Ascending aorta (tissue), 2 donors: ENCODE measurements at regions not wholly inside any gene's neighbourhood (a gene's known extent, or its start where the extent isn't known, plus 50 kb on each side); places are given as distances from the start of the nearest gene placed in this dataset.

Experiments used
- DNase-seq, 2 donors: peaks; one replicate each; pipeline ENCODE4 v3.0.0-alpha.2; 2019; ENCODE audit warnings: low spot score in 2 of 2
- H3K27ac ChIP-seq, 2 donors: fragments of 200-600 bp; sonication (generic); one replicate each; pipeline ENCODE4 v1.5.1; 2016 to 2017; ENCODE audit warnings: mild to moderate bottlenecking in 1 of 2
- H3K27me3 ChIP-seq: fragments of 200-600 bp; sonication (generic); one replicate; pipeline ENCODE4 v1.5.1; 2017
- H3K36me3 ChIP-seq, 2 donors: fragments of 200-600 bp; sonication (generic); one replicate each; pipeline ENCODE4 v1.5.1; 2016
- H3K4me1 ChIP-seq, 2 donors: fragments of 200-600 bp; sonication (generic); one replicate each; pipeline ENCODE4 v1.5.1; 2016 to 2017; ENCODE audit warnings: mild to moderate bottlenecking in 1 of 2
- H3K4me3 ChIP-seq, 2 donors: fragments of 200-600 bp; sonication (generic); one replicate each; pipeline ENCODE4 v1.5.1; 2016 to 2017; ENCODE audit warnings: mild to moderate bottlenecking in 1 of 2
- H3K9me3 ChIP-seq, 2 donors: fragments of 200-600 bp; sonication (generic); one replicate each; pipeline ENCODE4 v1.5.1; 2016
- intact Hi-C: fragments of 100-400 bp; cut with DNase I; formaldehyde crosslinking; loops from one replicate; pipeline ENCODE4 v1.15.1; 2023
- TF ChIP-seq, protein P1 (sequence below), 3 experiments: fragments of 200-600 bp in 2 of 3; fragments of 450-650 bp in 1 of 3; sonication (generic) in 2 of 3; IDR thresholded peaks; one replicate each; pipeline ENCODE4 v1.5.1; 2016 to 2019; ENCODE audit warnings: antibody characterized with exemption in 3 of 3, mild to moderate bottlenecking in 1 of 3, moderate library complexity in 1 of 3

DNA sequence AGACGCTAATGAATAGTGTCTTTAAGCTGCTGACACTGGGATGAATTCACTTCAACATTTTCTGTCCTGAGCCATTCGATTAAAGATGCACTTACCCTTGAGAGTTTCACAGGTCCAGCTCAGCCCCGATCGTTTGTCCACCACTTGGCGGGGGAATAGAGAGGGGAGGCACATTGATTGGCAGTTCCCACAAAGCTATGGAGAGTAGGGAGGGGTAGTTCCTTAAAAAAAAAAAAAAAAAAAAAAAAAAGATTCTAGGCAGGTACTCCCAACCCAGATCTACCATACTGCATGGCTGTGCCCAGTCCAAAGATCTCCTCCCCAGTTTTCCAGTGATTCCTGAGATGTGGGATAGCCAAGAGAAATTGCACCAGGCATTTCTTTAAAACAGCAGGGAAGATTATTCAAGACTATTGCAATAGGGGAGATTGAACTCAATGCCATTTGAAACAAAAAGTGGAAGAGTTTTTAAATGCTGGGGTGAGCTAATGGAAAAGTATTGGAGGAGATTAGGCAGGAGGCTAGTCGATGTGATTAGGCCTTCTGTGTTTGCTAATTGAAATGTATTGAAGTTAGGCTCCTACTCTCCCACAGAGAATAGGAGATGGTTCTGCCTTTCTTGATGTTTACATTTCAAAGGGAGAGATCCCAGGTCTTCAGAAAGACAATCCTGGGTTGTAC is 2217.4 kb upstream of the WWC1 start:
- intact Hi-C loops, result no loop called here
- H3K4me3 ChIP-seq, result no peak overlapping the region

GRCh38 chr5:166074582-166075481 is 2216.6 kb upstream of the WWC1 start:
- no peaks in the 10 kb centered on the region for H3K36me3 ChIP-seq
- H3K9me3 ChIP-seq, result no peaks in the 10 kb centered on the region
- TF ChIP-seq, protein P1, sequence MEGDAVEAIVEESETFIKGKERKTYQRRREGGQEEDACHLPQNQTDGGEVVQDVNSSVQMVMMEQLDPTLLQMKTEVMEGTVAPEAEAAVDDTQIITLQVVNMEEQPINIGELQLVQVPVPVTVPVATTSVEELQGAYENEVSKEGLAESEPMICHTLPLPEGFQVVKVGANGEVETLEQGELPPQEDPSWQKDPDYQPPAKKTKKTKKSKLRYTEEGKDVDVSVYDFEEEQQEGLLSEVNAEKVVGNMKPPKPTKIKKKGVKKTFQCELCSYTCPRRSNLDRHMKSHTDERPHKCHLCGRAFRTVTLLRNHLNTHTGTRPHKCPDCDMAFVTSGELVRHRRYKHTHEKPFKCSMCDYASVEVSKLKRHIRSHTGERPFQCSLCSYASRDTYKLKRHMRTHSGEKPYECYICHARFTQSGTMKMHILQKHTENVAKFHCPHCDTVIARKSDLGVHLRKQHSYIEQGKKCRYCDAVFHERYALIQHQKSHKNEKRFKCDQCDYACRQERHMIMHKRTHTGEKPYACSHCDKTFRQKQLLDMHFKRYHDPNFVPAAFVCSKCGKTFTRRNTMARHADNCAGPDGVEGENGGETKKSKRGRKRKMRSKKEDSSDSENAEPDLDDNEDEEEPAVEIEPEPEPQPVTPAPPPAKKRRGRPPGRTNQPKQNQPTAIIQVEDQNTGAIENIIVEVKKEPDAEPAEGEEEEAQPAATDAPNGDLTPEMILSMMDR (IDR thresholded peaks at IDR 0.05), result no peak
- no peak overlapping the region for H3K4me3 ChIP-seq
- H3K27ac ChIP-seq, result no peak overlapping the region
- intact Hi-C loops, result no loop called here
- H3K4me1 ChIP-seq, result no peaks in the 10 kb centered on the region
- no peaks in the 10 kb centered on the region for H3K27me3 ChIP-seq
- no peak for DNase-seq

More for the DNA sequence above, 2217.4 kb upstream of the WWC1 start:
- TF ChIP-seq, protein P1 (IDR thresholded peaks at IDR 0.05), result no peak
- Histone ChIP-seq H3K27ac (no peak overlapping the region), H3K4me1 (no peaks in the 10 kb centered on the region), H3K36me3 (no peaks in the 10 kb centered on the region), H3K9me3 (no peaks in the 10 kb centered on the region), H3K27me3 (no peaks in the 10 kb centered on the region)
- DNase-seq, result no peak

DNA sequence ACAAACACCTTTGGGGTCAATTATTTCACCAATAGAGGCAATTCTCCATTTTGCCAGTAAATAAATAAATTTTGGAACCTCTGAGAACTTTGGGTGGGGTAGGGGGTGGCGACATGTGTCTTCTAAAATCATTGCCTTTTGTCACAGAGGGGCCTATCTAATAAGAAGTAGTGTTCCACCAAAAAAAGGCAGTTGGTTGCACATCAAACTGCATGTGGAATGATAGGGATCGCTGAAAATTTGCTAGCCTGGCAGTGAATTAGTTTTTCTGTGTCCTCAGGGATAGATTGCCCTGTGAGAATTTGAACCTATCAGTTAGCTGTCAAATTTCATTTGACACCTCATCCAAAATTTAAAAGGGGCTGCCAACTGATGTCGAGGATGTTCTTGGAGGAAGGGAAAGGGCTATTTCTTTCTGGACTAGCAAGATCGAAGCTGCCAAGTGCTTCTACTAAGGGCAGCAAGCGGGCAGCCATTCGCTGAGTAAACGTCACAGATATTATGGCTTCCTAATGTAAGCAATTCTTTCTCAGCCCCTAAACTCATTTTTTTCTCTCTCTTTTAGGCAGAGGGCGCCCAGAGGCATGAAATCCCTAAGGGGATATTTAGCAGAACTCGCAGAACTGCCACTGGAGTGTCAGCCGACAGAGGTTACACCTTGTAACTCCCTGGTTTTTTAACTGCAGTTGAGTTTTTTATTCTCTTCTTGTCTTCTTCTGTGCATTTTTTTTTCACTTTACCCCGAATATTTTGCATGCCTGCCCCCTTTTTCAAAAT is 2208.1 kb upstream of the WWC1 start:
- Histone ChIP-seq H3K36me3 (no peaks in the 10 kb centered on the region), H3K27ac (no peak overlapping the region), H3K4me3 (no peak overlapping the region), H3K4me1 (no peaks in the 10 kb centered on the region), H3K9me3 (no peaks in the 10 kb centered on the region), H3K27me3 (no peaks in the 10 kb centered on the region)
- DNase-seq, result no peak
- TF ChIP-seq, protein P1 (IDR thresholded peaks at IDR 0.05), result no peak
- intact Hi-C loops, result no loop called here

GRCh38 chr5:166086568-166086967 is 2204.9 kb upstream of the WWC1 start:
- Histone ChIP-seq H3K9me3 (no peaks in the 10 kb centered on the region), H3K4me3 (no peak overlapping the region), H3K36me3 (no peaks in the 10 kb centered on the region), H3K4me1 (no peaks in the 10 kb centered on the region), H3K27ac (no peak overlapping the region), H3K27me3 (no peaks in the 10 kb centered on the region)
- intact Hi-C loops, result no loop called here
- DNase-seq, result no peak
- TF ChIP-seq, protein P1 (IDR thresholded peaks at IDR 0.05), result no peak

- no peak for DNase-seq
- no peaks in the 10 kb centered on the region for H3K27me3 ChIP-seq
- TF ChIP-seq, protein P1 (IDR thresholded peaks at IDR 0.05), result no peak
- H3K36me3 ChIP-seq, result no peaks in the 10 kb centered on the region
- no peaks in the 10 kb centered on the region for H3K4me1 ChIP-seq
- H3K9me3 ChIP-seq, result no peaks in the 10 kb centered on the region
- H3K27ac ChIP-seq, result no peak overlapping the region
- H3K4me3 ChIP-seq, result no peak overlapping the region
- intact Hi-C loops, result no loop called here
Observed at GRCh38 chr5:166088389-166089039, 2202.9 kb upstream of the WWC1 start.
